Liver (tissue), 8 donors: ENCODE measurements at regions not wholly inside any gene's neighbourhood (a gene's known extent, or its start where the extent isn't known, plus 50 kb on each side); places are given as distances from the start of the nearest gene placed in this dataset.

Source experiments
- DNase-seq: peaks from one replicate; pipeline ENCODE4 v3.0.0-alpha.2; 2017; ENCODE audit warnings: low spot score
- H3K27ac ChIP-seq, 2 donors: one replicate each; pipeline ENCODE4 v1.7.0; 2013; ENCODE audit warnings: inconsistent platforms in 2 of 2, low read length in 2 of 2, control low read depth in 1 of 2, low read depth in 1 of 2, mild to moderate bottlenecking in 1 of 2
- H3K27me3 ChIP-seq, 4 donors: one replicate each; pipeline versions ENCODE4 v1.6.1 to v1.7.0; 2013; ENCODE audit warnings: low read length in 3 of 4, inconsistent platforms in 1 of 4, mild to moderate bottlenecking in 1 of 4, moderate library complexity in 1 of 4; ENCODE audit not compliant: control insufficient read depth in 4 of 4, insufficient read depth in 4 of 4
- H3K36me3 ChIP-seq, 4 donors: one replicate each; pipeline versions ENCODE4 v1.6.1 to v1.7.0; 2013; ENCODE audit warnings: low read length in 3 of 4, mild to moderate bottlenecking in 3 of 4, low read depth in 1 of 4, moderate library complexity in 1 of 4; ENCODE audit not compliant: control insufficient read depth in 4 of 4, insufficient read depth in 3 of 4
- H3K4me1 ChIP-seq, 4 donors: one replicate each; pipeline versions ENCODE4 v1.6.1 to v1.7.0; 2013; ENCODE audit warnings: low read length in 3 of 4, mild to moderate bottlenecking in 3 of 4, moderate library complexity in 1 of 4; ENCODE audit not compliant: control insufficient read depth in 4 of 4, insufficient read depth in 4 of 4
- H3K4me3 ChIP-seq, 3 donors: one replicate each; pipeline versions ENCODE4 v1.6.1 to v1.7.0; 2013; ENCODE audit warnings: low read length in 3 of 3, control low read depth in 1 of 3, low read depth in 1 of 3, mild to moderate bottlenecking in 1 of 3
- H3K9ac ChIP-seq, 2 donors: one replicate each; pipeline ENCODE4 v1.7.0; 2013; ENCODE audit warnings: low read length in 2 of 2, mild to moderate bottlenecking in 2 of 2, moderate library complexity in 2 of 2, control low read depth in 1 of 2, low read depth in 1 of 2
- H3K9me3 ChIP-seq, 4 donors: one replicate each; pipeline versions ENCODE4 v1.6.1 to v1.7.0; 2013; ENCODE audit warnings: low read length in 3 of 4; ENCODE audit not compliant: control insufficient read depth in 4 of 4
- ATF3 ChIP-seq: IDR thresholded peaks from 2 replicates; pipeline ENCODE4 v1.6.1; 2016; ENCODE audit warnings: antibody characterized with exemption
- EGR1 ChIP-seq, 2 donors: IDR thresholded peaks; 2 replicates each; pipeline ENCODE4 v1.6.1; 2016 to 2018; ENCODE audit warnings: antibody characterized with exemption in 2 of 2, low read depth in 2 of 2
- FOXA1 ChIP-seq: IDR thresholded peaks from 2 replicates; pipeline ENCODE4 v1.6.1; 2016; ENCODE audit warnings: antibody characterized with exemption
- FOXA2 ChIP-seq: IDR thresholded peaks from 2 replicates; pipeline ENCODE4 v1.6.1; 2016; ENCODE audit warnings: antibody characterized with exemption
- HNF4G ChIP-seq: IDR thresholded peaks from 2 replicates; pipeline ENCODE4 v1.6.1; 2016; ENCODE audit warnings: antibody characterized with exemption
- JUND ChIP-seq, 2 donors: IDR thresholded peaks; 2 replicates each; pipeline ENCODE4 v1.6.1; 2016; ENCODE audit warnings: antibody characterized with exemption in 2 of 2
- NR2F2 ChIP-seq: IDR thresholded peaks from 2 replicates; pipeline ENCODE4 v1.6.1; 2016; ENCODE audit warnings: antibody characterized with exemption
- RAD21 ChIP-seq, 2 donors: IDR thresholded peaks; 2 replicates each; pipeline ENCODE4 v1.6.1; 2016; ENCODE audit warnings: antibody characterized with exemption in 2 of 2, mild to moderate bottlenecking in 2 of 2
- REST ChIP-seq: IDR thresholded peaks from 2 replicates; pipeline ENCODE4 v1.6.1; 2016; ENCODE audit warnings: antibody characterized with exemption, mild to moderate bottlenecking
- RXRA ChIP-seq, 2 donors: IDR thresholded peaks; 2 replicates each; pipeline ENCODE4 v1.6.1; 2017 to 2018; ENCODE audit warnings: antibody characterized with exemption in 2 of 2, mild to moderate bottlenecking in 1 of 2
- SP1 ChIP-seq: IDR thresholded peaks from 2 replicates; pipeline ENCODE4 v1.6.1; 2018; ENCODE audit warnings: antibody characterized with exemption, mild to moderate bottlenecking
- TAF1 ChIP-seq: conservative IDR thresholded peaks from 2 replicates; pipeline ENCODE4 v1.6.1; 2016; ENCODE audit warnings: antibody characterized with exemption, mild to moderate bottlenecking
- YY1 ChIP-seq: IDR thresholded peaks from 2 replicates; pipeline ENCODE4 v1.6.1; 2016; ENCODE audit warnings: antibody characterized with exemption, mild to moderate bottlenecking
- ZBTB33 ChIP-seq: IDR thresholded peaks from 2 replicates; pipeline ENCODE4 v1.6.1; 2016; ENCODE audit warnings: antibody characterized with exemption
- WGBS: extraction: QIAGEN DNeasy Blood & Tissue Kit; methylation state at CpG from one replicate; pipeline ENCODE4 v1.1.7; 2013; 5-methylcytosine and 5-hydroxymethylcytosine counted together
- TF ChIP-seq, protein P1 (sequence below): fragments of 150-350 bp; IDR thresholded peaks from 2 replicates; pipeline ENCODE4 v1.5.1; 2017; ENCODE audit warnings: improper control_type of control experiment, low read depth, low read length; ENCODE audit not compliant: missing input control
- TF ChIP-seq, protein P2 (sequence below): IDR thresholded peaks from 2 replicates; pipeline ENCODE4 v1.6.1; 2016; ENCODE audit warnings: antibody characterized with exemption
- donor health status: healthy.
- donor health status: healthy.
- donor health status: healthy.
- donor health status: healthy.
- donor health status: healthy.

GRCh38 chr6:163779727-163780284 is 365.3 kb downstream of the QKI start:
- Histone ChIP-seq H3K36me3 (no peaks in the 10 kb centered on the region), H3K9ac (no peak overlapping the region), H3K4me3 (no peak overlapping the region), H3K9me3 (no peaks in the 10 kb centered on the region), H3K27me3 (no peaks in the 10 kb centered on the region), H3K4me1 (no peaks in the 10 kb centered on the region), H3K27ac (no peak overlapping the region)
- 85% methylated on average over 7 of the region's 7 CpGs for WGBS
- DNase-seq = no peak
- no peak for TF ChIP-seq EGR1 (IDR thresholded peaks at IDR 0.05; ENCODE audit: low read depth in 2 of 2)
- no peak for TF ChIP-seq RAD21 (IDR thresholded peaks at IDR 0.05)
- TF ChIP-seq JUND (IDR thresholded peaks at IDR 0.05) = no peak
- no peak for TF ChIP-seq FOXA1
- no peak for TF ChIP-seq REST
- TF ChIP-seq SP1 = no peak
- TF ChIP-seq ZBTB33 = no peak
- TF ChIP-seq NR2F2 = no peak
- no peak for TF ChIP-seq TAF1
- TF ChIP-seq, protein P1, sequence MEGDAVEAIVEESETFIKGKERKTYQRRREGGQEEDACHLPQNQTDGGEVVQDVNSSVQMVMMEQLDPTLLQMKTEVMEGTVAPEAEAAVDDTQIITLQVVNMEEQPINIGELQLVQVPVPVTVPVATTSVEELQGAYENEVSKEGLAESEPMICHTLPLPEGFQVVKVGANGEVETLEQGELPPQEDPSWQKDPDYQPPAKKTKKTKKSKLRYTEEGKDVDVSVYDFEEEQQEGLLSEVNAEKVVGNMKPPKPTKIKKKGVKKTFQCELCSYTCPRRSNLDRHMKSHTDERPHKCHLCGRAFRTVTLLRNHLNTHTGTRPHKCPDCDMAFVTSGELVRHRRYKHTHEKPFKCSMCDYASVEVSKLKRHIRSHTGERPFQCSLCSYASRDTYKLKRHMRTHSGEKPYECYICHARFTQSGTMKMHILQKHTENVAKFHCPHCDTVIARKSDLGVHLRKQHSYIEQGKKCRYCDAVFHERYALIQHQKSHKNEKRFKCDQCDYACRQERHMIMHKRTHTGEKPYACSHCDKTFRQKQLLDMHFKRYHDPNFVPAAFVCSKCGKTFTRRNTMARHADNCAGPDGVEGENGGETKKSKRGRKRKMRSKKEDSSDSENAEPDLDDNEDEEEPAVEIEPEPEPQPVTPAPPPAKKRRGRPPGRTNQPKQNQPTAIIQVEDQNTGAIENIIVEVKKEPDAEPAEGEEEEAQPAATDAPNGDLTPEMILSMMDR = no peak
- no peak for TF ChIP-seq ATF3
- TF ChIP-seq, protein P2, sequence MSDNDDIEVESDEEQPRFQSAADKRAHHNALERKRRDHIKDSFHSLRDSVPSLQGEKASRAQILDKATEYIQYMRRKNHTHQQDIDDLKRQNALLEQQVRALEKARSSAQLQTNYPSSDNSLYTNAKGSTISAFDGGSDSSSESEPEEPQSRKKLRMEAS = no peak
- TF ChIP-seq RXRA (IDR thresholded peaks at IDR 0.05) = no peak
- TF ChIP-seq YY1 = no peak
- TF ChIP-seq HNF4G = no peak
- TF ChIP-seq FOXA2 = no peak

GRCh38 chr6:163777716-163778115 is 363.2 kb downstream of the QKI start:
- no peaks in the 10 kb centered on the region for H3K27me3 ChIP-seq
- H3K9me3 ChIP-seq = no peaks in the 10 kb centered on the region
- H3K36me3 ChIP-seq = no peaks in the 10 kb centered on the region
- no peak for TF ChIP-seq NR2F2
- TF ChIP-seq RXRA (IDR thresholded peaks at IDR 0.05) = no peak
- no peak for TF ChIP-seq ZBTB33
- TF ChIP-seq HNF4G = no peak
- no peak for TF ChIP-seq REST
- no peak for TF ChIP-seq SP1
- no peak for TF ChIP-seq EGR1 (IDR thresholded peaks at IDR 0.05; ENCODE audit: low read depth in 2 of 2)
- TF ChIP-seq, protein P2 = no peak
- no peak overlapping the region for H3K4me3 ChIP-seq
- WGBS = 75% methylated on average over 1 of the region's 1 CpG
- H3K4me1 ChIP-seq = no peaks in the 10 kb centered on the region
- H3K9ac ChIP-seq = no peak overlapping the region
- H3K27ac ChIP-seq = no peak overlapping the region
- no peak for DNase-seq
